A673 (cell line): ENCODE measurements at regions not wholly inside any gene's neighbourhood (a gene's known extent, or its start where the extent isn't known, plus 50 kb on each side); places are given as distances from the start of the nearest gene placed in this dataset.

Experiments
- CTCF ChIP-seq: fragments of 300-800, 200-600 bp; sonication (generic); conservative IDR thresholded peaks from 2 replicates; pipeline ENCODE4 v1.5.1; 2017; ENCODE audit warnings: low read depth, mild to moderate bottlenecking, antibody characterized with exemption, low read length, moderate library complexity, mixed read lengths
- EZH2 ChIP-seq: fragments of 200-600 bp; sonication (generic); IDR thresholded peaks from 2 replicates; pipeline ENCODE4 v1.6.1; 2017; ENCODE audit warnings: borderline replicate concordance, low read depth, mild to moderate bottlenecking, mixed read lengths, antibody characterized with exemption, low read length; ENCODE audit not compliant: poor library complexity, severe bottlenecking

DNA sequence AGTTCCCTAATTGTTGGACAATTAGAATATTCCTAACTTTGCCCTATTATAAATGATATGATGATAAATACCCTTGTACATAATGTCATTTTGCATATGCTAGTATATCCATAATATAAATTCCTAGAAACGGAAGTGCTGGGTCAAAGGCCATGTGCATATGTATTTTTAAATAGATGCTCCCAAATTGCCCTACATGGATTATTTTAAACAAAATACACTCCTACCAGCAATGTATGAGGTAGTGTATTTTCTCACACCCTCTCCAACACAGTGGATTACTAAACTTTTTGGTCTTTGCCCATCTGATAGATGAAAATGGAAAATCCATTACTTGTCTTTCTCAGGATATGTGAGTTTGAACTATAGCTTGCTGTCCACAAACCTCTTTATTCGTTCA is 385.1 kb upstream of the JARID2 start:
- TF ChIP-seq CTCF (no peak), EZH2 (no peak)
